SK-N-MC (cell line): ENCODE measurements at regions not wholly inside any gene's neighbourhood (a gene's known extent, or its start where the extent isn't known, plus 50 kb on each side); places are given as distances from the start of the nearest gene placed in this dataset.

Experiments used
- EZH2 ChIP-seq: fragments of 200-600 bp; sonication (generic); IDR thresholded peaks from one replicate; pipeline ENCODE4 v1.6.1; 2017; ENCODE audit warnings: antibody characterized with exemption
- FOXP2 ChIP-seq: optimal IDR thresholded peaks from 2 replicates; pipeline ENCODE3; 2011; ENCODE audit warnings: mild to moderate bottlenecking, moderate library complexity; ENCODE audit not compliant: insufficient read depth; ENCODE audit errors: extremely low read length, control extremely low read depth

- TF ChIP-seq EZH2 (no peak), FOXP2 (no peak)
Measured at GRCh38 chr19:30671622-30672051, 299.5 kb downstream of the ZNF536 start.
